Erythroblast (primary cell): ENCODE measurements at regions not wholly inside any gene's neighbourhood (a gene's known extent, or its start where the extent isn't known, plus 50 kb on each side); places are given as distances from the start of the nearest gene placed in this dataset.

Experiments
- GATA1 ChIP-seq: IDR thresholded peaks from 2 replicates; pipeline ENCODE4 v1.6.1; 2011; ENCODE audit warnings: low read depth, mild to moderate bottlenecking, control low read depth, low read length, moderate library complexity
- POLR2A ChIP-seq: IDR thresholded peaks from 2 replicates; pipeline ENCODE4 v1.6.1; 2011; ENCODE audit warnings: mild to moderate bottlenecking, low read length

DNA sequence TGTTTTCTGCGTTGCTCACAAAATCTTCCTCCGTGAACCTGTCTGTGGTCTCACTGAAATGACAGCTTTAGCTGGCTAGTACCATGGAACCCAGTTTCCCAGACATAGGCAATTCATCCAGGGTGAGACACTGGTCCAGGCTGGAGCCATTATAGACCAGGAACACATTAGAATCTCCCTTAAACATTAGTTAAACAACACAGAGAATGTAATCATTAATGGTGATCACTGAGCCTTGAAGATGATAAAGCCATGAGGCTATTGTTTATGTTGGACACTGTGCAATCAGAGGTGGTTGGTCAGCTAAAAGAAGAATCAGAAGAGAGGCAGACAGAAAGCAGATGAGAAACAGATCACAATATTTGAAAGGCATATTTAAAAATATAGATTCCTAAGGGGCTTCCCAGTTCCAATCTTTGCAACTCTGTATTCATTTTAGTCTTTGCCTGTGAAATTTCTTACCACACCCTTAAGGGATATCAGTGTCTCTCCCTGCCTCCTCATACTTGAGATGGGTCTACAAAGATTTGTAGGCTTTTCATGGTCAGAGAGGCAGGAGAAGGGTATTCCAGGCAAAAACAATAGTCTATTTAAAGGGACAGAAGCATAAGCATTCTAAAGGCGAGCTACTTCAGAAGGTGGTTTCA lies 317.9 kb downstream of the MAP2K6 start:
- TF ChIP-seq POLR2A (no peak), GATA1 (no peak)
